PC-3 (cell line): ENCODE measurements at regions not wholly inside any gene's neighbourhood (a gene's known extent, or its start where the extent isn't known, plus 50 kb on each side); places are given as distances from the start of the nearest gene placed in this dataset.

ENCODE experiments used
- ATAC-seq: fragments of 200-7000 bp; cut with Tn5 transposase; 2 replicates; pipeline ENCODE4 v1.9.1; 2020; ENCODE audit warnings: mild to moderate bottlenecking, moderate library complexity
- BruUV-seq: library from RNA; stranded (reverse); fragments of 400-500 nt; replicated peaks from 2 replicates; lab custom pipeline; 2021; lab: Mats Ljungman, UMichigan
- CTCF ChIA-PET: fragments of 300-600 bp; sonication (Branson Sonifier 250); formaldehyde crosslinking; loops from one replicate; lab custom pipeline; 2022; ENCODE audit warnings: antibody characterized with exemption; lab: Charles Lee
- POLR2A ChIA-PET: fragments of 300-600 bp; sonication (Branson Sonifier 250); formaldehyde crosslinking; loops from one replicate; lab custom pipeline; 2022; ENCODE audit warnings: antibody characterized with exemption; ENCODE audit not compliant: unreplicated experiment; lab: Charles Lee
- DNase-seq: peaks from one replicate; pipeline ENCODE4 v3.0.0-alpha.2; 2015
- H2AFZ ChIP-seq: fragments of 300-600 bp; sonication (generic); 2 replicates; pipeline ENCODE4 v1.6.0; 2016; ENCODE audit warnings: antibody characterized with exemption, low read length
- H3F3A ChIP-seq: fragments of 300-600 bp; sonication (generic); one replicate; pipeline ENCODE4 v1.6.0; 2017; ENCODE audit warnings: antibody characterized with exemption, low read length, control low read depth, mild to moderate bottlenecking; ENCODE audit not compliant: unreplicated experiment
- H3K27ac ChIP-seq: fragments of 300-600 bp; sonication (generic); 2 replicates; pipeline ENCODE4 v1.5.1; 2016; ENCODE audit warnings: mild to moderate bottlenecking, low read length
- H3K27me3 ChIP-seq: fragments of 300-600 bp; sonication (generic); 2 replicates; pipeline ENCODE4 v1.6.1; 2016; ENCODE audit warnings: low read length, mixed read lengths
- H3K36me3 ChIP-seq: fragments of 300-600 bp; sonication (generic); 2 replicates; pipeline ENCODE4 v1.6.1; 2016; ENCODE audit warnings: low read depth, mixed run types, low read length, mixed read lengths
- H3K4me1 ChIP-seq: fragments of 300-600 bp; sonication (generic); 2 replicates; pipeline ENCODE4 v1.5.1; 2016; ENCODE audit warnings: low read length; ENCODE audit not compliant: insufficient read depth
- H3K4me2 ChIP-seq: fragments of 300-600 bp; sonication (generic); 2 replicates; pipeline ENCODE4 v1.6.0; 2016; ENCODE audit warnings: low read length
- H3K4me3 ChIP-seq: fragments of 300-600 bp; sonication (generic); 2 replicates; pipeline ENCODE4 v1.5.1; 2016; ENCODE audit warnings: mild to moderate bottlenecking, low read length, mixed read lengths
- H3K79me2 ChIP-seq: fragments of 300-600 bp; sonication (generic); 2 replicates; pipeline ENCODE4 v1.6.1; 2017; ENCODE audit warnings: low read length, mixed read lengths
- H3K9ac ChIP-seq: fragments of 300-600 bp; sonication (generic); 2 replicates; pipeline ENCODE4 v1.6.0; 2016; ENCODE audit warnings: mild to moderate bottlenecking, low read length
- H3K9me2 ChIP-seq: fragments of 300-600 bp; sonication (generic); replicated peaks from 2 replicates; pipeline ENCODE4 v1.6.1; 2016; ENCODE audit warnings: mixed run types, low read length, mixed read lengths
- H3K9me3 ChIP-seq: fragments of 300-600 bp; sonication (generic); 2 replicates; pipeline ENCODE4 v1.6.1; 2016; ENCODE audit warnings: low read length, mixed read lengths
- H4K20me1 ChIP-seq: fragments of 300-600 bp; sonication (generic); 2 replicates; pipeline ENCODE4 v1.6.1; 2016; ENCODE audit warnings: low read length, mixed read lengths
- CTCF ChIP-seq: fragments of 300-600 bp; sonication (generic); conservative IDR thresholded peaks from 2 replicates; pipeline ENCODE4 v1.5.1; 2017; ENCODE audit warnings: antibody characterized with exemption, low read depth, mild to moderate bottlenecking, low read length
- EZH2 ChIP-seq: fragments of 300-600 bp; sonication (generic); IDR thresholded peaks from one replicate; pipeline ENCODE4 v1.6.1; 2017; ENCODE audit warnings: antibody characterized with exemption, mild to moderate bottlenecking, low read length; ENCODE audit not compliant: unreplicated experiment
- EZH2phosphoT487 ChIP-seq: fragments of 300-600 bp; sonication (generic); IDR thresholded peaks from 2 replicates; pipeline ENCODE4 v1.6.1; 2018; ENCODE audit warnings: mild to moderate bottlenecking, antibody characterized with exemption, low read length, borderline replicate concordance
- intact Hi-C: fragments of 100-400 bp; cut with micrococcal nuclease; formaldehyde crosslinking; loops from 2 replicates; pipeline ENCODE4 v1.9.0; 2023

- TF ChIP-seq CTCF, result no peak
- TF ChIP-seq EZH2phosphoT487, result no peak
- no peak for TF ChIP-seq EZH2
- Histone ChIP-seq H2AFZ (no peak overlapping the region), H3K4me3 (no peak overlapping the region), H3K9ac (no peak overlapping the region), H3K27me3 (peaks cover 60% of the 10 kb centered on the region), H3F3A (no peaks in the 10 kb centered on the region), H3K4me2 (no peak overlapping the region), H4K20me1 (no peaks in the 10 kb centered on the region), H3K27ac (no peak overlapping the region), H3K79me2 (no peaks in the 10 kb centered on the region), H3K4me1 (no peaks in the 10 kb centered on the region), H3K9me2 (no peaks in the 10 kb centered on the region), H3K36me3 (no peaks in the 10 kb centered on the region), H3K9me3 (no peaks in the 10 kb centered on the region)
- CTCF ChIA-PET, result no interaction called here
- no TSS peak for BruUV-seq
- DNase-seq (no peak), ATAC-seq (no peak)
- POLR2A ChIA-PET, result no interaction called here
- intact Hi-C loops, result no loop called here
These were observed 208.2 kb upstream of the GRIK3 start for GRCh38 chr1:37242501-37242900.

- no peaks in the 10 kb centered on the region for H3K79me2 ChIP-seq
- ATAC-seq (no peak), DNase-seq (no peak)
- H3K9me3 ChIP-seq, result no peaks in the 10 kb centered on the region
- H3F3A ChIP-seq, result no peaks in the 10 kb centered on the region
- H3K4me2 ChIP-seq, result no peak overlapping the region
- H3K36me3 ChIP-seq, result no peaks in the 10 kb centered on the region
- H3K27me3 ChIP-seq, result peaks cover 55% of the 10 kb centered on the region
- TF ChIP-seq CTCF (no peak), EZH2phosphoT487 (no peak), EZH2 (no peak)
- no TSS peak for BruUV-seq
- H2AFZ ChIP-seq, result no peak overlapping the region
- H3K9ac ChIP-seq, result no peak overlapping the region
- no peak overlapping the region for H3K27ac ChIP-seq
- intact Hi-C loops, result no loop called here
- H3K9me2 ChIP-seq, result no peaks in the 10 kb centered on the region
- H4K20me1 ChIP-seq, result no peaks in the 10 kb centered on the region
- no peaks in the 10 kb centered on the region for H3K4me1 ChIP-seq
- POLR2A ChIA-PET, result no interaction called here
- no peak overlapping the region for H3K4me3 ChIP-seq
- CTCF ChIA-PET, result no interaction called here
These were observed 209.2 kb upstream of the GRIK3 start for GRCh38 chr1:37243368-37244082.

GRCh38 chr1:37244083-37244480 is 209.8 kb upstream of the GRIK3 start:
- no peaks in the 10 kb centered on the region for H3K4me1 ChIP-seq
- H3K4me3 ChIP-seq, result no peak overlapping the region
- H3K27me3 ChIP-seq, result peaks cover 55% of the 10 kb centered on the region
- H3K79me2 ChIP-seq, result no peaks in the 10 kb centered on the region
- H3K4me2 ChIP-seq, result no peak overlapping the region
- H3K36me3 ChIP-seq, result no peaks in the 10 kb centered on the region
- POLR2A ChIA-PET, result no interaction called here
- no peaks in the 10 kb centered on the region for H4K20me1 ChIP-seq
- H3K9me2 ChIP-seq, result no peaks in the 10 kb centered on the region
- no peak for TF ChIP-seq EZH2
- TF ChIP-seq CTCF, result no peak
- no peak for TF ChIP-seq EZH2phosphoT487
- H2AFZ ChIP-seq, result no peak overlapping the region
- intact Hi-C loops, result no loop called here
- DNase-seq (no peak), ATAC-seq (no peak)
- CTCF ChIA-PET, result no interaction called here
- no peaks in the 10 kb centered on the region for H3K9me3 ChIP-seq
- no peaks in the 10 kb centered on the region for H3F3A ChIP-seq
- BruUV-seq, result no TSS peak
- no peak overlapping the region for H3K9ac ChIP-seq
- H3K27ac ChIP-seq, result no peak overlapping the region
